LNCaP clone FGC (cell line): ENCODE measurements at regions not wholly inside any gene's neighbourhood (a gene's known extent, or its start where the extent isn't known, plus 50 kb on each side); places are given as distances from the start of the nearest gene placed in this dataset.

ENCODE experiments used
- DNase-seq: peaks from one replicate; pipeline ENCODE4 v3.0.0-alpha.2; 2011; ENCODE audit warnings: low read depth
- H3K4me3 ChIP-seq: 2 replicates; pipeline ENCODE4 v1.5.1; 2011; ENCODE audit warnings: mild to moderate bottlenecking, low read depth, low read length, control low read depth
- TF ChIP-seq, protein P1 (sequence below): IDR thresholded peaks from 2 replicates; pipeline ENCODE4 v1.5.1; 2012; ENCODE audit warnings: mild to moderate bottlenecking; ENCODE audit not compliant: control insufficient read depth, insufficient read depth; ENCODE audit errors: extremely low read depth

DNA sequence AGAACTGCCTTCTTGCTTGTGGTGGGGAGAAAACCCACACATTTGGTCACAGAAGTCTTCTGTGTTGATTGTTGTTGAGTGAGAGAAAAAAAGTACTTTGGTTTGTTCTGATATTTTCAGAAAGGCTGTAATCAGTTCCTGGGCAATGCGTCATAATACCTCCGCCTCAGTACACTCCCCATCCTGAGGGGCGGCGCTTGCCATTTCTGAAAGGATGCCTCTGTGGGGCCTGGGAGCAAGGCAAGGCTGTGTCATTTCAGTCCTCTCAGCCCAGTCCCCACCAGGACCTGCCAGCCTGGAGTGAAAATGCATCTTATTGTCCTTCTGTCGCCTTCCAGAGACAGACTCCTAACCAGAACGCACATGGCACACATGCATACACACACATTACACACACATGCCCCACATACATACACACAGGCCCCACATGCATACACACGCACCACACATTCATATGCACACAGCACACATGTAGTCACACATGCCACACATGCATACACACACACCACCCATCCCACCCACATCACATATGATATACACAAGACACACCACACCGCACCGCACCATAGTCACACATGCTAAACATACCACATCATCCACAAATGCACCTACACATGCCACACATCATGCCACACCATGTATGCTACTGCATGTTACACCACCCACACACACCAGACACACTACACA lies 90.0 kb downstream of the CXCL12 start:
- no peak overlapping the region for H3K4me3 ChIP-seq
- TF ChIP-seq, protein P1, sequence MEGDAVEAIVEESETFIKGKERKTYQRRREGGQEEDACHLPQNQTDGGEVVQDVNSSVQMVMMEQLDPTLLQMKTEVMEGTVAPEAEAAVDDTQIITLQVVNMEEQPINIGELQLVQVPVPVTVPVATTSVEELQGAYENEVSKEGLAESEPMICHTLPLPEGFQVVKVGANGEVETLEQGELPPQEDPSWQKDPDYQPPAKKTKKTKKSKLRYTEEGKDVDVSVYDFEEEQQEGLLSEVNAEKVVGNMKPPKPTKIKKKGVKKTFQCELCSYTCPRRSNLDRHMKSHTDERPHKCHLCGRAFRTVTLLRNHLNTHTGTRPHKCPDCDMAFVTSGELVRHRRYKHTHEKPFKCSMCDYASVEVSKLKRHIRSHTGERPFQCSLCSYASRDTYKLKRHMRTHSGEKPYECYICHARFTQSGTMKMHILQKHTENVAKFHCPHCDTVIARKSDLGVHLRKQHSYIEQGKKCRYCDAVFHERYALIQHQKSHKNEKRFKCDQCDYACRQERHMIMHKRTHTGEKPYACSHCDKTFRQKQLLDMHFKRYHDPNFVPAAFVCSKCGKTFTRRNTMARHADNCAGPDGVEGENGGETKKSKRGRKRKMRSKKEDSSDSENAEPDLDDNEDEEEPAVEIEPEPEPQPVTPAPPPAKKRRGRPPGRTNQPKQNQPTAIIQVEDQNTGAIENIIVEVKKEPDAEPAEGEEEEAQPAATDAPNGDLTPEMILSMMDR, result no peak
- DNase-seq, result no peak

DNA sequence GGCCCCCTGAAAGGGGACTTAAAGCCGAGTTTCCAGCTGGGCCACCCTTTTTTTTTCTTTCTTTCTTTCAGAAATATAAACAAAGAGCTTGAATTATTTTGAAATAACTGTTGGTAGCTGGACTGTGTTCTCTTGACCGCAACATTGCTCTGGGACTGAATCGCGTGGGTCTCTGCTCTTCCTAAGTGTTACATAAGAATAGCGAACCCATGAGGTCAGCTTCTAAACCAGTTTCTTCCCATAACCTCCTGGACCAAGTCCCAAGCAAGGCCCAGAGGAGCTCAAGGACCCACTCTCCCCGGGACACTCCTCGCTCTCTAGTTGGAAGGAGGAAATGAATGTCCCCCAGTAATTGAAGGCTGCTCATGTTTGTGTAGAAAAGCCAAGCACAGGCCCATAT lies 91.1 kb downstream of the CXCL12 start:
- no peak overlapping the region for H3K4me3 ChIP-seq
- no peak for DNase-seq
- TF ChIP-seq, protein P1, result no peak

DNA sequence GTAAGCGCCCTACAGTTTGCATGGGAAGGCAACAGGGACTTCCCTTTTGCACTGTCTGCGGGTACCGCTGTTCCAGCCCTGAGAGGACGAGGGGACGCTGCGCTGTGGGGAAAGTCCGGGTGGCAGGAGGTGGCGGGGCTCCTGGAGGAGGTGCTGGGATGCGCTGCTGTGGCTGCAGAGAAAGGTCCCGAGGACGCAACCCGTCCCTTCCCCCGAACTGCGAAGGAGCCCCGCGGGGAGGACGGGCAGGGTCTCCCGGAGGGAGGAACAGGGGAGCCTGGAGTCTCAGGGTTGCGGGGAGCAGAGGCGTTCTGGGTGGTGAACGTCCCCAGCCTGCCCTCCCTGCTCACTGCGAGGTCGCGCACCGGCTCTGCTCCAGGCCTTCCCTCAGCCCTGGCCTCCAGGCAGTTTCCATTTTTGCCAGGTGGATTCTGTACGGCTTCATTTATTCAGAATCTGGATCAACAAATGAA lies 91.6 kb downstream of the CXCL12 start:
- DNase-seq, result no peak
- H3K4me3 ChIP-seq, result no peak overlapping the region

DNA sequence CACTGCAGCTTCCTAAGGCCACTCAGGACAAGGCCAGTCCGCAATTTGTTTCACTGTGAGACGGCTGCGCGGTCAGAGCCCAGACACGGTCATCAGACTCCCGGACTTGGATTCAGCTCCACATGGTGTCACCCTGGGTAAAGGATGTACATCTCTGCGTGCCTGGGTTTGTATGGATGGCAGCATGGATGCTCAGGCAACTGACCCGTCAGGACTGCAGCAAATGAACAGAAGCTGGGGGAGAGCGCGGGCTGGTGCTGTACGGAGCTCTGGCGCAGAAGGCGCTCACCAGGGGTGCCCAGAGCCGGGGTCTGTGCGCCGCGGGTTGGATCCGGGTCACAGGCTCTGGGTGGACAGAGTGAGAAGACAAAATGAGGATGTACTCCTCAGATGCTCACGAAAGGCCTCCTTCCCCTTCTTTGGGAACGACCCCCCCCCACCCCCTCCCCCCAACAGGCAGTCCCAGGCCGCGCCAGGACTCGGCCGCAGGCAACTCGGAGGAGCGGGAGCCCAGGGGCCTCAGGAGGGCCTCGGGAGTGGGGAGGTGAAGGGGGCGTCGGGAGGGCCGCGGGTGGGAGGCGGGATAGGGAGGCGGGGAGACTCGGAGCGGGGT lies 92.4 kb downstream of the CXCL12 start:
- DNase-seq, result no peak
- no peak overlapping the region for H3K4me3 ChIP-seq
- TF ChIP-seq, protein P1, result no peak

More for the DNA sequence above, 91.6 kb downstream of the CXCL12 start:
- TF ChIP-seq, protein P1, result no peak

DNA sequence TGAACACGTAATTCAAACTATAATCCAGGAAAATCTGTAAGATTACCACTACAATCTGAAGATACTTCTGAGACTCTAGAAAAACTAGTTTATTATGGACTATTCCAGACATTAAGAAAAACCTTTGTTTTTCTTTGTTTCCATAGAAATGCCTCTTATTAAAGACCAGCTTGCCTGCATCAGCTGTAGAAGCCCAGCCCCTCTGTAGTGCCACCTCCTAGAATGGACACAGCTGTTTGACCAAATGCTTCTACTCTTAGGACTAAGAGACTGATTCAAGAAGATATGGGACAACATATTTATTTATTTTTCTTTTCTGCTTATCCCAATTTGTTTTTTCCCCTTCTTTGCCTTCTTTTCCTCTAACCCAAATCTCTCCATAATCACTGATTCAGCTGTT lies 93.8 kb downstream of the CXCL12 start:
- TF ChIP-seq, protein P1, result no peak
- no peak for DNase-seq
- H3K4me3 ChIP-seq, result no peak overlapping the region

DNA sequence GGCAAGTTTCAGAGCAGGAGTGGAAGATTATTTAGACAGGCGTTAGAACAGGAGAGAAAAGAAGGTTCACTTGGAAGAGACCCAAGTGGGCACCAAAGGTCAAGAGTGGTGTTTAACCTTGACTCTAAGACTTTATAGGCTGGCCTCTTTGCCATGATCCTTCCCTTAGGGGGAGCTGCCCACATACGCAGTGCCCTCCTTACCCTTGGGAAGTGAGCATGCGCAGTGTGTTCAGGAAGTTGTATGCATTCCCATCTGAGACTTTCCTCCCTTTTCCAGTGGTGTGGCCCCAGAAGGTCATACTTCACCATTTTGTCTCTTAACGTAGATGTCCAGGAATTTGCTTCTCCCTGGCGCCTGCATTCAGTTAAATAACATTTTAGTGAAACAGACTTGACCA lies 95.8 kb downstream of the CXCL12 start:
- no peak for DNase-seq

More for the DNA sequence above, 95.8 kb downstream of the CXCL12 start:
- TF ChIP-seq, protein P1, result no peak
- no peak overlapping the region for H3K4me3 ChIP-seq
